DND-41 (cell line): ENCODE measurements at regions not wholly inside any gene's neighbourhood (a gene's known extent, or its start where the extent isn't known, plus 50 kb on each side); places are given as distances from the start of the nearest gene placed in this dataset.

ENCODE experiments used
- ATAC-seq: fragments of 200-7000 bp; cut with Tn5 transposase; 3 replicates; pipeline ENCODE4 v1.9.1; 2021; ENCODE audit warnings: low read depth; ENCODE audit not compliant: insufficient read depth
- DNase-seq: peaks from one replicate; pipeline ENCODE4 v3.0.0-alpha.2; 2020
- H2AFZ ChIP-seq: 2 replicates; pipeline ENCODE4 v1.6.0; 2012; ENCODE audit warnings: low read depth, low read length
- H3K27ac ChIP-seq: 2 replicates; pipeline ENCODE4 v1.5.1; 2012; ENCODE audit warnings: low read length, inconsistent platforms
- H3K27me3 ChIP-seq: fragments of 200-600 bp; sonication (generic); 2 replicates; pipeline ENCODE4 v1.6.0; 2012; ENCODE audit warnings: low read length, mild to moderate bottlenecking, inconsistent platforms; ENCODE audit not compliant: insufficient read depth, poor library complexity
- H3K36me3 ChIP-seq: 2 replicates; pipeline ENCODE4 v1.5.1; 2012; ENCODE audit warnings: low read length, inconsistent platforms; ENCODE audit not compliant: insufficient read depth
- H3K4me1 ChIP-seq: 2 replicates; pipeline ENCODE4 v1.5.1; 2012; ENCODE audit warnings: mild to moderate bottlenecking, low read length; ENCODE audit not compliant: insufficient read depth
- H3K4me2 ChIP-seq: 2 replicates; pipeline ENCODE4 v1.6.0; 2012; ENCODE audit warnings: mild to moderate bottlenecking, moderate library complexity, low read length, inconsistent platforms; ENCODE audit not compliant: insufficient read depth
- H3K4me3 ChIP-seq, 2 experiments: fragments of 200-600 bp in 1 of 2; shearing (Covaris generic) in 1 of 2; 2 replicates each; pipeline ENCODE4 v1.5.1; 2012 to 2016; ENCODE audit warnings: inconsistent platforms in 2 of 2, low read length in 2 of 2, mild to moderate bottlenecking in 2 of 2, low read depth in 1 of 2, moderate library complexity in 1 of 2
- H3K79me2 ChIP-seq: 2 replicates; pipeline ENCODE4 v1.6.0; 2012; ENCODE audit warnings: low read length, inconsistent platforms; ENCODE audit not compliant: insufficient read depth
- H3K9ac ChIP-seq: 2 replicates; pipeline ENCODE4 v1.6.0; 2012; ENCODE audit warnings: low read depth, mild to moderate bottlenecking, inconsistent platforms, low read length, moderate library complexity
- H3K9me3 ChIP-seq: 2 replicates; pipeline ENCODE4 v1.5.1; 2012; ENCODE audit warnings: low read length, moderate library complexity, mild to moderate bottlenecking, inconsistent platforms; ENCODE audit not compliant: insufficient read depth, severe bottlenecking
- H4K20me1 ChIP-seq: 2 replicates; pipeline ENCODE4 v1.6.0; 2012; ENCODE audit warnings: low read length; ENCODE audit not compliant: insufficient read depth
- EZH2 ChIP-seq: IDR thresholded peaks from 3 replicates; pipeline ENCODE4 v1.6.1; 2012; ENCODE audit warnings: borderline replicate concordance, low read depth, mild to moderate bottlenecking, moderate library complexity, low read length, inconsistent platforms; ENCODE audit not compliant: severe bottlenecking
- TF ChIP-seq, protein P1 (sequence below): IDR thresholded peaks from 2 replicates; pipeline ENCODE4 v1.5.1; 2012; ENCODE audit warnings: borderline replicate concordance, low read length, moderate library complexity, mild to moderate bottlenecking; ENCODE audit not compliant: poor library complexity, severe bottlenecking; ENCODE audit errors: extremely low read depth

DNA sequence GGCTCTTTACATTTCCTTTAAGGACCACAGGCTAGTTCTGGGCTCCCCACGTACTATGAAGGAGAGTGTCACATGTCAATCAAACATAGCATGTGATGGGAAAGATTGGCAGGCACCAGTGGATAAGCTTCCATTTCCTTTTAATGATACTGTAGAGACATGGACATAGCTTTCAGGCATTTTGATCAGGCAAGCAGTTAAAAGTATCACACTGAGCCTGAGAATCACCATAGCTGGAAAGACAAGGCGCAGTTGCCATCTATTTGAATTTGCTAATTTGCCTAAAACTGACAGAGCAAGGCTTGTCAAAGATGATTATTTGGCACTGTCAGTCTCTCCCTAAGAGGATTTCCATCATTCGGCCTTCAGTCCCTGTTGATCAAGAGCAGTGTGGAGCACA lies 263.4 kb upstream of the TAC1 start:
- Histone ChIP-seq H3K27ac (no peak overlapping the region), H3K4me1 (no peaks in the 10 kb centered on the region), H3K27me3 (no peaks in the 10 kb centered on the region), H3K9me3 (no peaks in the 10 kb centered on the region), H3K9ac (no peak overlapping the region), H2AFZ (no peak overlapping the region), H3K4me3 (no peak overlapping the region), H4K20me1 (no peaks in the 10 kb centered on the region), H3K36me3 (no peaks in the 10 kb centered on the region), H3K79me2 (no peaks in the 10 kb centered on the region), H3K4me2 (no peak overlapping the region)
- ATAC-seq = no peak
- no peak for TF ChIP-seq EZH2
- TF ChIP-seq, protein P1, sequence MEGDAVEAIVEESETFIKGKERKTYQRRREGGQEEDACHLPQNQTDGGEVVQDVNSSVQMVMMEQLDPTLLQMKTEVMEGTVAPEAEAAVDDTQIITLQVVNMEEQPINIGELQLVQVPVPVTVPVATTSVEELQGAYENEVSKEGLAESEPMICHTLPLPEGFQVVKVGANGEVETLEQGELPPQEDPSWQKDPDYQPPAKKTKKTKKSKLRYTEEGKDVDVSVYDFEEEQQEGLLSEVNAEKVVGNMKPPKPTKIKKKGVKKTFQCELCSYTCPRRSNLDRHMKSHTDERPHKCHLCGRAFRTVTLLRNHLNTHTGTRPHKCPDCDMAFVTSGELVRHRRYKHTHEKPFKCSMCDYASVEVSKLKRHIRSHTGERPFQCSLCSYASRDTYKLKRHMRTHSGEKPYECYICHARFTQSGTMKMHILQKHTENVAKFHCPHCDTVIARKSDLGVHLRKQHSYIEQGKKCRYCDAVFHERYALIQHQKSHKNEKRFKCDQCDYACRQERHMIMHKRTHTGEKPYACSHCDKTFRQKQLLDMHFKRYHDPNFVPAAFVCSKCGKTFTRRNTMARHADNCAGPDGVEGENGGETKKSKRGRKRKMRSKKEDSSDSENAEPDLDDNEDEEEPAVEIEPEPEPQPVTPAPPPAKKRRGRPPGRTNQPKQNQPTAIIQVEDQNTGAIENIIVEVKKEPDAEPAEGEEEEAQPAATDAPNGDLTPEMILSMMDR = no peak
- no peak for DNase-seq

DNA sequence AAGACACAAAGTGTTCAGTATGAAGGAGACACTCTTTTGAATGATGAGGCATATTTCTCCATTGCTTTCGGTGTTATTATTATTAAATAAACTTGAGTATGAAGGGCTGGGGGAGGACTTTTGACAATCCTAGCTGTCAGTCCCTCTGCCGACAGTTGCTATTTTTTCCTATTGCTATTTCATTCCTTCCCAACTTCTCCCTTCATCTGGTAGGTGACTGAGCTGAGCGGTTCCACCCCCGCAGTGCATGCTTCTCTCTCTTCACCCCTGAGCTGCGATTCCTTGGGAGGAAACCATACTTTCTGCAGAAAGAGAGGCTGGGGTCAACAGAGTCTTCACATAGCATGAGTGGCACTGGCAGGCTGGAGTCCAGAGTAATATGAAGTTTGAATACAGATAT lies 261.2 kb upstream of the TAC1 start:
- Histone ChIP-seq H3K4me2 (no peak overlapping the region), H3K4me1 (no peaks in the 10 kb centered on the region), H3K9me3 (no peaks in the 10 kb centered on the region), H4K20me1 (no peaks in the 10 kb centered on the region), H2AFZ (no peak overlapping the region), H3K27ac (no peak overlapping the region), H3K79me2 (no peaks in the 10 kb centered on the region), H3K4me3 (no peak overlapping the region), H3K36me3 (no peaks in the 10 kb centered on the region), H3K27me3 (no peaks in the 10 kb centered on the region), H3K9ac (no peak overlapping the region)
- no peak for TF ChIP-seq EZH2
- DNase-seq (no peak), ATAC-seq (no peak)

DNA sequence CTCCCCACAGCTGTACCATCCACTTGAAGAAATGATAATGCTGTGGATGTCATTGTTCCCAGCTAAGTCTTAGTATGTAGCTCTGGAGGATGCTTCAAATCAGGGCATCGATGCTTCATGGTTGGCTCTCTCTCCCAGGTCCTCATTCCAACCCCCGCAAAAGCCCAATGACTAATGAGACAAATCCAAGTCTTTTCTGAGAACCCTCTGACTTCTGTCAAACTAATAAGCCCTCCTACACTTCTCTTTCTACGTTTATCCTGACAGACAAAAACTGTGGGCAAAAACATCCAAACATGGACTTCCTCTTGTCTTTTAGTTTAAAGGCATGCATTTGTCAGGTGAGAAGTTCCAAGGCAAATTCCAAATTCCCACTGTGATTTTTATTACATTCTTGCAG lies 260.4 kb upstream of the TAC1 start:
- Histone ChIP-seq H3K9ac (no peak overlapping the region), H3K4me2 (no peak overlapping the region), H3K36me3 (no peaks in the 10 kb centered on the region), H3K27ac (no peak overlapping the region), H4K20me1 (no peaks in the 10 kb centered on the region), H3K9me3 (no peaks in the 10 kb centered on the region), H3K79me2 (no peaks in the 10 kb centered on the region), H3K4me3 (no peak overlapping the region), H3K27me3 (no peaks in the 10 kb centered on the region), H2AFZ (no peak overlapping the region), H3K4me1 (no peaks in the 10 kb centered on the region)
- ATAC-seq (no peak), DNase-seq (no peak)
- TF ChIP-seq, protein P1 = no peak
- TF ChIP-seq EZH2 = no peak

DNA sequence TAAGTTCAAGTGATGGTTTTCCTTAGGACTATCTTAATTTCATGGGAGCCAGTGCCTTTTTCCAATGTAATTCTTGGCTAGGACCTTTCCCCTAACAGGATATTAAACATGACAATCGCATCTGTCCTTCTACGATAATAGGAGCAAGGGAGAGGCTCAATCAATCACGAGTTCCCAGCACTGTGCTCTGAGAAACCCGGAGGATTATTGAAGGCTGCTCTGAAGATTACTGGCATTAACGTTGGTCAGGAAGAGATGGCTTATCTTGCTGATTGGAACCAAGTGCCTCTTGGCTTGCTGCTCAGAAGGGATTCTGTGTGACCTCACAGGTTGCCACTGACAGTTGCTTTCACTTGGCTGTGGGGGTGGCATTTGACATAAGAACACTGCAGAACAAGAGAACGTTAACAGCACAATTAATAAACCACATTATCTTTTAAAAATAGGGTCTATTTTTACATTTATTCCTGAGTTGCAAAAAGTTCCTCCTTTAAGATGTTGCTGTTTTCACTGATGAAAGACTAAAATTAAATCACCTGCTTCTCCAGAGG lies 252.1 kb upstream of the TAC1 start:
- Histone ChIP-seq H3K36me3 (no peaks in the 10 kb centered on the region), H3K4me2 (no peak overlapping the region), H3K4me1 (no peaks in the 10 kb centered on the region), H3K27me3 (no peaks in the 10 kb centered on the region), H3K79me2 (no peaks in the 10 kb centered on the region), H2AFZ (no peak overlapping the region), H3K9ac (no peak overlapping the region), H3K4me3 (no peak overlapping the region), H4K20me1 (no peaks in the 10 kb centered on the region), H3K9me3 (no peaks in the 10 kb centered on the region), H3K27ac (no peak overlapping the region)
- TF ChIP-seq EZH2 = no peak
- TF ChIP-seq, protein P1 = no peak
- ATAC-seq = no peak
- no peak for DNase-seq
